HG03045 (cell line): ENCODE measurements at regions not wholly inside any gene's neighbourhood (a gene's known extent, or its start where the extent isn't known, plus 50 kb on each side); places are given as distances from the start of the nearest gene placed in this dataset.
"Not testable (repeated sequence)": the region's sequence is repeated elsewhere in the genome, so short reads cannot be mapped to it uniquely, and the experiment has no call there.

Experiments
- ATAC-seq: cut with Tn5 transposase; IDR thresholded peaks from one replicate; pipeline ENCODE4 v1.9.1; 2021; ENCODE audit warnings: mild to moderate bottlenecking, moderate library complexity; ENCODE audit not compliant: unreplicated experiment

DNA sequence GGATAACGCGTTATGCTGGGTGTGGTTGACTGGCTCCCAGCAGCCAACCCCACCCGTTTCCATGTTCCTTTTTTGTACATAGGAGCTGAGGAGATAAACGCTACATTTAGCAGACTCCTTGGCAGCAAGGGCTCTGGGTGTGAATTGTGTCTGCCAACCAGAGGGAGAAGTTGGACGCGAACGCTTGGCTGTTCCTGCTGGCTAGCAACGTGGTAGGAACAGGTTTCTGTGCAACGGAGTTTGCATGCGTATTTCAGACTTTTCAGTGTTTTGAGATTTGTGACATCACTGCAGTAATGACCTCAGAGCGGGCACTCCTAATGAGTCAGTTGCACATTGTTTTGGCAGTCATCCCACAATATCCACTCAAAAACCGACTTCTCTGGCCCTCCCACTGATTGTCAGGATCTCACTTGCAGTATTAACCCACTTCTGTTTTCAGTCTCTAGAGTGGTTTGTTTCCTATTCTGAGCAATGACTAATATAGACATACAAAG, 98.7 kb upstream of the RGS1 start:
- ATAC-seq, result peak; percentile 91

DNA sequence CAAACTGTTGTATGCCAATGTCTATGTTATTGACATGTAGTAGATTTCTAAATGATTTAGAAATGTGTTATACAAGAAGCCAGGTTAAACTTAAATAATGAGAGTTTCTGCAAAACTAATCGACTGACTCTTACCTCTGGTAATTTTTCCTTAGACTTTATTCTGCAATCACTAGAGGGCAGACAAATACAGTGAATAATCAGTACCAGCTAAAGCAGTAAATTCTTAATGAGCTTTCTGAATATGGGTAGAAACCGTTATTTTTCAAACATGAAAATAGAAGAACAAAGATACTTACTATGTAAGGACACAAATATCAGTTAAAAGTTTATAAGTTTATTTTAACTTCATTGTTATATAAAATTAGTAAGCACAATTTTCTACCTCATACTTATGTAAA, 97.9 kb upstream of the RGS1 start:
- ATAC-seq, result no peak

DNA sequence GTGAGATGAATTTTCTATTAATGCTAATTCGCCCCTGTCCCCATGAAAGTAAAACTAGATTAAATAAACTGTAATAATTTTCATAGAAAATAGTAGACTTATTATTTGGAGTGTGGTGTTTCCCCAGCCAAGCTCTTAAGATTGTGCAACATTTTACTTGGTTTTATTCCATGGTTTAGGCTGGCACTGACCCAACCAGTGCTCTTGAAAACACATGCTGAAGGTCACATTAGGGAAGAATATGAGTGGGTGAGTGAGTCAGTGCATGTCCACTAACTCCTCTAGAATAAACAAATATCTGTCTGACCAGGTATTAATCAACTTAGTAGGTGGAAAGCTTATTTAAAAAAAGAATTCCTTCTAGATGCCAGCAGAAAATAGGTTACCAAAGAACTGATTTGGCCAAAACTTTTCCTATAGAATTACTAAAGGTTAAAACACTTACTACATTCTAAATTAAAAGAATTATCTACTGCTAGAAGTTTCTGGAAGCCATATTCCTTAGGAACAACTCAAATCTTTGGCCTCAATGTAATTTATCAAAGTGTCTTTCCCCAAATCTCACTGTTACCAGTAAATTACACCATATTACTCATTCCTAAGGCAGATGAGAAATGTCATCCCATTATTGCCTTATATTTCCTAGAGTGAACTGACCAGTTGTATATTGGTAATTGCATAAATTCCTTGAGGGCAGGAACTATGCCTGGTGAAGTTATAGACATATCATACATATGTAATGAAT, 89.7 kb upstream of the RGS1 start:
- no peak for ATAC-seq

DNA sequence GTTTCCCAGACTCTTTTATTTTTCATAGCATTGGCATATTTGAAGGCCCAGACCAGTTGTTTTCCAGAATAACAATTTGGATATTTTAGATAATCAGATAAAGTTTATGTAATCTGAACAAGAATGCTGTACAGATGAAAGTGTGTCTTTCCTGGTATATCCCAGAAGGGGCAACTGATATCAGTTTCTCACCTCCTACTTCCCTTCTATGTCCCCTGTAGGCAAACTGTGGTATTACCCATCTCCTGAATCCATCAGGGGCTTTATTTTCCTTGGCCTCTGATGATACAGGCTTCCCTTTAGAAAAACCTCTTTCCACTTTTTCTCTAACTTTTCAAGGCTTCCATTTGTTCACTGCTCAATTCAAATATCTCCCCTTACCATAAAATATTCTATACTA, 87.5 kb upstream of the RGS1 start:
- no peak for ATAC-seq

DNA sequence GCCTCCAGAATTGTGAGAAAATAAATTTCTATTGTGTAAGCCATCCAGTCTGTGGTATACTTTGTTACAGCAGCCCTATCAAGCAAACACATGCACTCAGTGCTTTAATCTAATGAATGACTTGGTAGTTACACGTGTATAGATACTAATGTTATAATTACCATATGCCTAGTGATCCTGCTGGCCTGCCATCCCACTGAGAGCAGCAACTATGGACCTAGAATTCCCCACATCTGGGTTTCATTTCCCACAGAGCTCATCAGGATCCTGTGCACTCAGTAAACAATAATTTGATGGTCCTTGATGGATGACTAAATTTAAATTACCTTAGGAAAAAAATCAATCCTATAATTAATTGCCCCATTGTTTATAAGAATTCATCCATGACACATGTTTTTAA, 86.5 kb upstream of the RGS1 start:
- no peak for ATAC-seq

DNA sequence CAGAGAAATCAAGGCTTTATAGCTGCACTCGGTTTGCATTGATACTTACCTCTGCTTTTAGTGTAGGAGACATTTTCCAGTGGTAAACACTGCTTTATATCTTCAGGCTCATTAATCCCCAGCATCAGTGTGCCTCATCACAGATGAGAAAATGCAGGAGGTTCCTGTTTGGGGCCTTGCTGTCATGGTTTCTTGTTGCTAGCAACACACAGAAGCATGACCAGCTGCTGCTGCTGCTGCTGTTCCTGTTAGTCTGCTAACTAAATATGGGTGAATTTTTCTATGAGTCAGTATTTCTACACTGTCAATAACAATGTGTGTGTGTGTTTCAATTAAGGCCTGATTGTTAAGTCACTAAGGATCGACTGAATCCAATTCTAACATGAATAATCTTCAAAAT, 85.8 kb upstream of the RGS1 start:
- ATAC-seq, result no peak

DNA sequence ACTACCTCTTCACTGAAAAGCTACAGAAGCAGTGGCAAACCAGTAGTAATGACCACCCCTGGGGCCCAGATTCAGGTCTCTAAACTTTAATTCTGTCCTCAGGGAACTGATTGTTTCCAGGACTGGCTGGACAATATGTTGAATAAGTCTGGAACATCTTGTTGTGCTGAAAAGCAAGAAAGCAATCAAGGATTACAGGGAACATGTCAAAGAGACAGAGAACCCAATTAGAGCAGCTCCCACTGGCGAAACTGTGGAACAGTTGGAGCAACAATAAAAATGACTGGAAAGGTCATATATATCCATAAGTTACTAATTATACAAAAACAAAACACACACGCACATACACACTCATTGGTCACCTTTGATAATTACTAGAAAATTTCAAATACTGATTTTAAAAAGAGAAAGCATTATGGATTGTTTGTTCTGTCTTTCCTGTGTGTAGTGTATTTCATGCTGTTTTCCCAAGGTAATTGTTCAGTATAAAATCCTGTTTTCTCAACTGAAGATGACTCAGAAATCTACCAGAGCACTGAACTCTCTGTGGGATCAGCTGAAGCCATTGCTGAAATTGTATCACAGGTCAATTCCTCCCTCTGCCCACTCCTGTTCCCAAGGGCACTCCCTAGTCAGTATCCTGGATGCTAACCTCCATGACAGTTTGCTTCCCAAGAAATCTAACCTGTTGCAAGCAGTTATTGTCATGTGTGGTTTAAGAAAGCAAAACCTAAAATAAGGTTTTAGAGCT, 83.6 kb upstream of the RGS1 start:
- no peak for ATAC-seq

DNA sequence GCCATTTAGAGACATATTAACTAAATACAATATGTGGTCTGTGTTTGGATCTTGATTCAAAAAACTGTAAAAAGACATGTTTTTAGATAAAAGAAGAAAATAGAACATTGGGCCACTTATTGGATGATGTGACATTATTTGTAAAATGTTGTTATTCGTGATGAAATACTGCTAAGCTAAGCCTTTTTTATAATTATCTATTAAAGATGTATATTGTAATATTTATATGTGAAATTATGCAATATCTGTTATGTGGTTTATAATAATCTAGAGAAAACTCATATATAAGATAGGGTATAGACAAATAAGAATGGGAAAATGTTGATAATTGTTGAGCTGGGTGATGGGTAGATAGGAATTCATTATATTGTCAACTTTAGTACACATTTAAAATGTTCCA, 82.0 kb upstream of the RGS1 start:
- no peak for ATAC-seq

DNA sequence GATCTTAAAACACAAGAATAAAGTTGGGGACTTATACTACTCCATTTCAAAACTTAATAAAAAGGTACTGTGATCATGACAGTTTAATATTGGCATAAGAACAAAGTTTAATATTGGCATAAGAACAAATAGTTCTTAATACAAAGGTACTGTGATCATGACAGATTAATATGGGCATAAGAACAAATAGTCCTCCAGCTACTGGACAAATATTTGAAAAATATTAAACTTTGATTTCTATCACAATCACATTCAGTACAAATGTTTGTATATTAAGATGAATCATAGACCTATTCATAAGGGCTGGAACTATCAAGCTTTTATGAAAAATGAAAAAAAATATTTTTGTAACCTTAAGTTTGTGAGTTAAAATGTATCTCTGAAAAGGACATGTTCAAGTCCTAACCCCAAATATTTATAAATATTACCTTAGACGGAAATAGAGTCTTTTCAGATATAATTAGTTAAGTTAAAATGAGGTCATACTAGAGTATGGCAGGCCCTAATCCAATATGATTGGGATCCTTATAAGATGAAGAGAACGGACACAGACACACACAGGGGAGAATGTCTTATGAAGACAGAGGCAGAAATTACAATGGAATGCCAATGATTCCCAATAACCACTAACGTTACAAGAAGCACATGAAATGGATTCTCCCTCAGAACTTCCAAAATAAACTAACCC, 79.1 kb upstream of the RGS1 start:
- ATAC-seq, result no peak

DNA sequence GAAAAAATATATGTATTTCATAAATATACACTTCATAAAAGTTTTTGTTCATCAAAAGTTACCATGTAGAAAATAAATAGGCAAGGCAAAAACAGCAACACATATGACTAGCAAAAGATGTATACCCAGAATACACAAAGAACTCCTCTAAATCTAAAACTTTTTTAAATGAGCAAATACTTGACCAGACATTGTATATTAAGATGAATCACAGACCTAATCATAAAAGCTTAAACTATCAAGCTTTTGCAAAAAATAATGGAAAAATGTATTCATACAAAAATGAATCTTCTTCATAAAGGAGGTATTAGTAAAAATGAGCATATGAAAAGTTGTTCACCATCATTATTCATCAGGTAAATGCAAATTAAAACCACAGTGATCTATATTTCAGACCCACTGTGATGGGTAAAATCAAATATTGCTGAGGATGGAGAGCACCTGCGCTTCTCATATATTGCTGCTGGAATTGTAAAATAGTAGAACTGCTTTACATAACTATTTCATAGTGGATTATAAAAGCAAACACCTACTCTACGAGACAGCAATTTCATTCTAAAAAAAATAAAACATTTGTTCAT, 78.3 kb upstream of the RGS1 start:
- ATAC-seq, result no peak

DNA sequence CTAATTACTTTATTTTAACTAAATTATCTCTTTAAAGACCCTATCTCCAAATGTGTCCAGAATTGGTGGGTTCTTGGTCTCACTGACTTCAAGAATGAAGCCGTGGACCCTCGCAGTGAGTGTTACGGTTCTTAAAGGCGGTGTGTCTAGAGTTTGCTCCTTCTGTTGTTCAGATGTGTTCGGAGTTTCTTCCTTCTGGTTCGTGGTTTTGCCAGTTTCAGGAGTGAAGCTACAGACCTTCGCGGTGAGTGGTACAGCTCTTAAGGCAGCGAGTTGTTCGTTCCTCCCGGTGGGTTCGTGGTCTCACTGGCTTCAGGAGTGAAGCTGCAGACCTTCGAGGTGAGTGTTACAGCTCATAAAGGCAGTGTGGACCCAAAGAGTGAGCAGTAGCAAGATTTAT, 77.5 kb upstream of the RGS1 start:
- ATAC-seq, result not testable (repeated sequence)

DNA sequence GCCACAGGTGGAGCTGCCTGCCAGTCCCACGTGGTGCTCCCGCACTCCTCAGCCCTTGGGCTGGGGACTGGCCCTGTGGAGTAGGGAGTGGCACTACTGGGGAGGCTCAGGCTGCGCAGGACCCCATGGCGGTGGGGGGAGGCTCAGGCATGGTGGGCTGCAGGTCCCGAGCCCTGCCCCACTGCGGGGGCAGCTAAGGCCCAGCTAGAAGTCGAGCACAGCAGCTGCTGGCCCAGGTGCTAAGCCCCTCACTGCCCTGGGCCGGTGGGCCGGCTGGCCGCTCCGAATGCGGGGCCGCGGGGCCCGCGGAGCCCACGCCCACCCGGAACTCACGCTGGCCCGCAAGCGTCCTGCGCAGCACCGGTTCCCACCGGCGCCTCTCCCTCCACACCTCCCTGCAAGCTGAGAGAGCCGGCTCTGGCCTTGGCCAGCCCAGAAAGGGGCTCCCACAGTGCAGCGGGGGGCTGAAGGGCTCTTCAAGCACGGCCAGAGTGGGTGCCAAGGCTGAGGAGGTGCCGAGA, 76.5 kb upstream of the RGS1 start:
- not testable (repeated sequence) for ATAC-seq

DNA sequence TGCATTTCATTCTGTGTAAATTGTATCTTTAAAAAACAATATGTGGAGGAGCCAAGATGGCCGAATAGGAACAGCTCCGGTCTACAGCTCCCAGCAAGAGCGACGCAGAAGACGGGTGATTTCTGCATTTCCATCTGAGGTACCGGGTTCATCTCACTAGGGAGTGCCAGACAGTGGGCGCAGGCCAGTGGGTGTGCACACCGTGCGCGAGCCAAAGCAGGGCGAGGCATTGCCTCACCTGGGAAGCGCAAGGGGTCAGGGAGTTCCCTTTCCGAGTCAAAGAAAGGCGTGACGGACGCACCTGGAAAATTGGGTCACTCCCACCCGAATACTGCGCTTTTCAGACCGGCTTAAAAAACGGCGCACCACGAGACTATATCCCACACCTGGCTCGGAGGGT, 75.0 kb upstream of the RGS1 start:
- not testable (repeated sequence) for ATAC-seq

DNA sequence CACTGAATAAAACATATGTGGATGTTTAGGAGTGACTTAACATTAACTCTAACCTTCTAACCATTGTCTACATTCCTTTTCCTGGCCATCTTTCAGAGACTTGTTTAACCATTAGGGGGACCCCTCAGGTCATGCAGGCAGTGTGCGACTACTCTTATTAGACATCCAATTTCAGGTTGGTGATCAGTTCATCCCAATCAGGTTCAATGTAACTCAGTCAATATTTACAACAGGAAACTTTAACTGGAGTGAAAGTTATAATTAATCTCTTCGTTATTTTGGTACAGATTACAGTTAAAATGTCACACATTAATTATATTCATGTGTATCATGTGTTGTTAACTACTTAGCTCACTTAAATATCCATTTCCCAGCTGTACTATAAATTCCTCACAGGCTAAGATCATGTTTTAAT, 68.8 kb upstream of the RGS1 start:
- peak; percentile 78 for ATAC-seq

DNA sequence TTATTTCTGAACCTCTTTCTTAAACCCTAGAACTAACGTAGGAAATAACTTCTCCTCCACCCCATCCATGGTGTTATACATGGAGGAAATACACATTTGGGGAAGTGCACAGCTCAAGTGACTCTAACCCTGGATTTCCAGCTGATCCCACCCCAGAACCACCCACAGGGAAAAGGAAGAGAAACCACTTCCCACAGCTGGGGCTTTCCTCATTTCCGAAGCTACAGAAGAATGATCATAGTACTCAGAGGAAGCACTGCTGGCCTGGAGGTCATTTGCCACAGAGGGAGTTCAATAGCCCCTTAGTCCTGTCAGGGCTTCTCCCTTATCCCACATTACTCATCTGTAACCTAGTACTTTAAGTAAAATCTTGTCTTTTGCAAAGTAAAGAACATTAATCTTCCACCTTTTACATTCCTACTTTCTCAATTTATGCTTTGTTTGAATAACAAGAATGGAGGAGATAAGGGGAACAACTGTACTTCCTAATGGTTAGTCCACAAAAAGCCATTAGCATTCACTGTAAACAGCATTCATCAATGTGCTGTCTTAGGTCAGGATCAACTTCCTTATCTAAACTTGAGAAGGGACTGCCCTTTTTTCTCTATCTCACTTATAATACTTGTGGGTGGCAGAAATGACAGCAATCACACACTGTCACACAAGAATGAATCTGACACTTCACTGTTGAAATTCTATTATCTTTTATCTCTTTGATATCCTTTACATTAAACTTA, 63.0 kb upstream of the RGS1 start:
- ATAC-seq, result no peak

DNA sequence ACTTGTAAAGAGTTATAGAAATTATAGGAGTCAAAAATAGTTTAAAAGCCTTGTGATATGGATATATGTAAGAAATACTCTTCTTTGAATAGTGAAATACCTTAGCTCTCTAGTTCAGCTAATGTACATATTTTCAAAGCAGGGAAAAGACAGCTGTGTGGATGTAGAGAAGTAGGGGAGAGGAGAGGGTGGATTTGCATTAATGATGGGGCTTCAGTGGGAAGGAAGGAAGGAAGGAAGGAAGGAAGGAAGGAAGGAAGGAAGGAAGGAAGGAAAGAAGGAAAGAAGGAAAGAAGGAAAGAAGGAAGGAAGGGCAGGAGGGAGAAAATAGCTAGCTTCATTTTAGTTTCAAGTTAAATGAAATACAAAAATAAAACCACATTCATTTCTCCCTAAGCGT, 62.4 kb upstream of the RGS1 start:
- ATAC-seq, result no peak

DNA sequence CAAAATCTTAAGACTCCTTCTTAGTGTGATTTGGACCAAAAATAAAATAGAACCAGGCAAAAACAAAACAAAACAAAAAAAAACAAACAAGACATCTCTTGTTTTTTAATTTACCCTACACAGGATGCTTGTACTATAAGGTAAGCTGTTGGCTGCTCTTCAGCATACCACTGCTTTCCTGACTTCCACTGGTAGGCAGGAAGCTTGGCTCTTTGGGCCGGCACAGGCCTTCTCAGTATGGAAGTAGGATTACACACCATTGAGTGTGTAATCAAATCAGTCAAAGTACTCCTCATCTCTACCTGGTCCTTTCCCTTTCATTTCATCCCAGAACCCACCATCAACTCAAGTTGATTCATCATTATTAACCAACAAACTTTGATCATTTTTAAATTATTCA, 61.9 kb upstream of the RGS1 start:
- ATAC-seq, result no peak

DNA sequence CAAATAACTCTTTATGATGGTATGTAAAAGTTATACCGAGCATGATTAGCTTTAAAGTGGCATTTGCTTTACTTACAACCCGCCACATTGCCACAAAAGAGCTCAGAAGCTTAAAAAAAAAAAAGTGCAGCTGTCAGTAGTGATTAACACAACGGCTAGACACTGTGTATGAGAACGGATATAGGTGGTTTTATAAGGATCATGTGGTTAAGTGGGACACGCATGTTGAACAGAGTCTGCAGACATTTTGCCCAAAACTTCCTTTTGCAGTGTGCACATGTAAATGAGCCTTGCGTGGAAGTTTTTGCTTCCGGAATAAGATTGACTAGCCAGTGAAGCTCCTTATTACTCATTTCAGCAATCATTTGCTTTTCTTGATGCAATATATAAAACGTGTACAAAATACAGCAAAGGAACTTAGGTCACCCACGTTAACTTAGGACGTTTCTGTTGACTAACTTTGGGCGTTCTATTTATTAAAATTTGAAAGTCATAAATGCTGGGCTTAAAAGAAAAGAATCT, 58.7 kb upstream of the RGS1 start:
- ATAC-seq, result peak; percentile 98

DNA sequence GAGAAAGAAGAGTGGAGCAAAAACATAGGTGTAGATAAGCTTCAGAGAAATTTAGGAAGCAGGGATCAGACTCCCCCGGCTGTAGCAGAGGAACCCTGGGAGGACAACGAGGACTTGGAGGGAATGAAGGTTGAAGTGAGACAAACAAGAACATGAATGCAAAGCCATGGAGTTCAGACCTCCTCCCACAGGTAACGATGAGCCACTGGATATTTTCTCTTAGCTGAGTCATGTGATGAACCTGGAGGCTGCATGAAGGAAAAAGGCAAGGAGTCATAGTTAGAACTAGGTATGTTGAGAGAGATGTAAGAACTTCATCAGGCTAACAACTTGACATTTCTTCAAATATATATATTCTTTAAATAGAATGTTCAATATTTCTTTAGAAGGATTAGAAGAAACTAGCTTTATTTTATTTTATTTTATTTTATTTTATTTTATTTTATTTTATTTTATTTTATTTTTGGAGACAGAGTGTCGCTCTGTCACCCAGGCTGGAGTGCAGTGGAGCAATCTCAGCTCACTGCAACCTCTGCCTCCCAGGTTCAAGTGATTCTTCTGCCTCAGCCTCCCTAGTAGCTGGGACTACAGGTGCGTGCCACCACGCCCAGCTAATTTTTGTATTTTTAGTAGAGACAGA, 57.7 kb upstream of the RGS1 start:
- not testable (repeated sequence) for ATAC-seq

DNA sequence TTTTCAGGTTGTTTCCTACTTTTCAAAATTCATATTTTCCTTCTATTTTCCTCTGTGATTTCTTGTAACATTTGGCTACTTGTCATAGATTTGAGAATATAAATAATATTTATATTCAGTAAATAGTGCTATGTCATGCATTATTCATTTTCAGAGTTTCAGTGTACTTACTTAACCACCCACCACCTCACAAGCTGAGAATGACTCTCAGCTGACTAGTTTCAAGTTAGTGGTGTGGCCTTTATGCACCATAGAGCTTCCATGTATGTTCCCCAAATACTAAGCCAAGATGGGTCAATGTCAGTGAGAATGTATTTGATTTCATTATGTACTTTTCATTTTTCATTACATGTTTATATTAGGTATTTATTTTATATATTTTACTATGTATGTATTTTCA, 56.9 kb upstream of the RGS1 start:
- peak; percentile 46 for ATAC-seq
